H1 (cell line): ENCODE measurements at regions not wholly inside any gene's neighbourhood (a gene's known extent, or its start where the extent isn't known, plus 50 kb on each side); places are given as distances from the start of the nearest gene placed in this dataset.

Experiments used
- CTCF ChIA-PET: fragments of 300-600 bp; sonication (Branson Sonifier 250); formaldehyde crosslinking; loops from one replicate; lab custom pipeline; 2021; ENCODE audit not compliant: partially characterized antibody; lab: Charles Lee
- POLR2A ChIA-PET: fragments of 300-600 bp; sonication (Branson Sonifier 250); formaldehyde crosslinking; loops from one replicate; lab custom pipeline; 2021; ENCODE audit warnings: inconsistent platforms; ENCODE audit not compliant: partially characterized antibody; lab: Charles Lee
- DNase-seq, 2 experiments: peaks; one replicate each; pipeline versions ENCODE4 v3.0.0 to v3.0.0-alpha.2; 2010 to 2022; ENCODE audit warnings: low spot score in 2 of 2, low read depth in 1 of 2, mixed read lengths in 1 of 2
- FAIRE-seq: peaks from 2 replicates; lab custom pipeline; 2011; peaks lifted over from hg19 to GRCh38; lab: Jason Lieb, UNC
- H2AFZ ChIP-seq: 2 replicates; pipeline ENCODE4 v1.8.1; 2012; ENCODE audit warnings: low read length, inconsistent platforms
- H2AK5ac ChIP-seq: 2 replicates; pipeline ENCODE4 v1.6.1; 2013; ENCODE audit warnings: low read depth, low read length
- H2BK120ac ChIP-seq: replicated peaks from 2 replicates; pipeline ENCODE3; 2013; ENCODE audit warnings: low read depth, low read length, inconsistent platforms
- H2BK12ac ChIP-seq: 2 replicates; pipeline ENCODE4 v1.6.1; 2013; ENCODE audit warnings: low read depth, low read length
- H2BK15ac ChIP-seq: 2 replicates; pipeline ENCODE4 v1.6.1; 2013; ENCODE audit warnings: low read length
- H2BK20ac ChIP-seq: 2 replicates; pipeline ENCODE4 v1.6.1; 2013; ENCODE audit warnings: low read length
- H2BK5ac ChIP-seq: 2 replicates; pipeline ENCODE4 v1.6.1; 2013; ENCODE audit warnings: low read depth, low read length
- H3K14ac ChIP-seq: 2 replicates; pipeline ENCODE4 v1.6.1; 2013; ENCODE audit warnings: inconsistent platforms; ENCODE audit not compliant: insufficient read length
- H3K18ac ChIP-seq: 2 replicates; pipeline ENCODE4 v1.6.1; 2013; ENCODE audit warnings: low read length; ENCODE audit errors: extremely low read depth
- H3K23ac ChIP-seq: 2 replicates; pipeline ENCODE4 v1.6.1; 2013; ENCODE audit warnings: inconsistent platforms; ENCODE audit not compliant: insufficient read length
- H3K23me2 ChIP-seq: 2 replicates; pipeline ENCODE4 v1.6.1; 2013; ENCODE audit warnings: low read depth, low read length
- H3K27ac ChIP-seq: 2 replicates; pipeline ENCODE4 v1.6.1; 2011; ENCODE audit warnings: low read depth, low read length, inconsistent platforms
- H3K27me3 ChIP-seq, 4 experiments: replicated peaks in 1 of 4; 1 replicate in 1 of 4; 2 replicates in 3 of 4; pipeline versions ENCODE4 v1.6.1 to v1.8.1; 2011 to 2013; ENCODE audit warnings: low read length in 3 of 4, mild to moderate bottlenecking in 3 of 4, inconsistent platforms in 2 of 4, mixed read lengths in 2 of 4, moderate library complexity in 1 of 4; ENCODE audit not compliant: control insufficient read depth in 3 of 4, insufficient read depth in 3 of 4; ENCODE audit errors: extremely low read depth in 1 of 4
- H3K36me3 ChIP-seq, 4 experiments: 2 replicates each; pipeline versions ENCODE4 v1.6.1 to v1.8.1; 2011 to 2013; ENCODE audit warnings: mild to moderate bottlenecking in 4 of 4, low read length in 3 of 4, moderate library complexity in 2 of 4, control low read depth in 1 of 4, inconsistent platforms in 1 of 4; ENCODE audit not compliant: insufficient read depth in 4 of 4, control insufficient read depth in 2 of 4
- H3K4ac ChIP-seq: replicated peaks from 2 replicates; pipeline ENCODE3; 2013; ENCODE audit warnings: low read length, low read depth, mixed read lengths, inconsistent platforms; ENCODE audit not compliant: insufficient read length
- H3K4me1 ChIP-seq, 4 experiments: replicated peaks in 1 of 4; 1 replicate in 1 of 4; 2 replicates in 3 of 4; pipeline versions ENCODE4 v1.6.1 to v1.8.1; 2011 to 2013; ENCODE audit warnings: low read length in 3 of 4, inconsistent platforms in 2 of 4, mixed read lengths in 1 of 4; ENCODE audit not compliant: insufficient read depth in 4 of 4, control insufficient read depth in 3 of 4
- H3K4me2 ChIP-seq, 2 experiments: 2 replicates each; pipeline versions ENCODE4 v1.6.1 to v1.8.1; 2011 to 2013; ENCODE audit warnings: low read depth in 2 of 2, low read length in 2 of 2, control low read depth in 1 of 2, inconsistent platforms in 1 of 2, mild to moderate bottlenecking in 1 of 2; ENCODE audit not compliant: insufficient read depth in 1 of 2
- H3K4me3 ChIP-seq, 4 experiments: fragments of 200-600, 300-600 bp in 1 of 4; sonication (generic), shearing (Covaris generic), sonication (Bioruptor Twin) in 1 of 4; 2 replicates each; pipeline versions ENCODE4 v1.5.1 to v1.8.1; 2011 to 2016; ENCODE audit warnings: low read length in 4 of 4, low read depth in 3 of 4, control low read depth in 2 of 4, inconsistent platforms in 2 of 4, mild to moderate bottlenecking in 2 of 4, mixed read lengths in 1 of 4, moderate library complexity in 1 of 4; ENCODE audit not compliant: insufficient read depth in 2 of 4; ENCODE audit errors: extremely low read depth in 1 of 4
- H3K56ac ChIP-seq: replicated peaks from 2 replicates; pipeline ENCODE3; 2013; ENCODE audit warnings: low read depth, mild to moderate bottlenecking, mixed read lengths, low read length, inconsistent platforms; ENCODE audit not compliant: insufficient read length
- H3K79me1 ChIP-seq: 2 replicates; pipeline ENCODE4 v1.6.1; 2013; ENCODE audit warnings: low read depth, low read length, control low read depth
- H3K79me2 ChIP-seq, 2 experiments: 2 replicates each; pipeline versions ENCODE4 v1.6.1 to v1.8.1; 2012 to 2013; ENCODE audit warnings: low read length in 2 of 2, mild to moderate bottlenecking in 2 of 2, inconsistent platforms in 1 of 2; ENCODE audit not compliant: insufficient read depth in 2 of 2, control insufficient read depth in 1 of 2
- H3K9ac ChIP-seq, 4 experiments: replicated peaks in 1 of 4; 1 replicate in 1 of 4; 2 replicates in 3 of 4; pipeline versions ENCODE4 v1.6.1 to v1.8.1; 2011 to 2013; ENCODE audit warnings: low read depth in 3 of 4, low read length in 3 of 4, control low read depth in 2 of 4, mild to moderate bottlenecking in 2 of 4, moderate library complexity in 2 of 4, inconsistent platforms in 1 of 4; ENCODE audit errors: extremely low read depth in 1 of 4
- H3K9me3 ChIP-seq, 2 experiments: 2 replicates each; pipeline versions ENCODE4 v1.6.1 to v1.8.1; 2012 to 2013; ENCODE audit warnings: mild to moderate bottlenecking in 2 of 2, moderate library complexity in 2 of 2, control low read depth in 1 of 2, inconsistent platforms in 1 of 2, low read depth in 1 of 2, low read length in 1 of 2, mixed read lengths in 1 of 2; ENCODE audit not compliant: insufficient read depth in 2 of 2
- H4K20me1 ChIP-seq, 2 experiments: replicated peaks in 1 of 2; 2 replicates each; pipeline versions ENCODE3 to v1.8.1; 2011 to 2013; ENCODE audit warnings: inconsistent platforms in 2 of 2, low read length in 2 of 2, mild to moderate bottlenecking in 1 of 2; ENCODE audit not compliant: insufficient read depth in 2 of 2, control insufficient read depth in 1 of 2
- H4K5ac ChIP-seq: 2 replicates; pipeline ENCODE4 v1.6.1; 2013; ENCODE audit warnings: low read length, low read depth, mixed read lengths, inconsistent platforms; ENCODE audit not compliant: insufficient read length
- H4K8ac ChIP-seq: 2 replicates; pipeline ENCODE4 v1.8.0; 2013; ENCODE audit warnings: mild to moderate bottlenecking, moderate library complexity, low read length, inconsistent platforms; ENCODE audit not compliant: insufficient read depth; ENCODE audit errors: extremely low read depth
- H4K91ac ChIP-seq: replicated peaks from 2 replicates; pipeline ENCODE3; 2013; ENCODE audit warnings: low read length, mixed read lengths, inconsistent platforms; ENCODE audit not compliant: insufficient read length
- CBX8 ChIP-seq: fragments of 300-800, 300-1000 bp; sonication (generic); IDR thresholded peaks from 2 replicates; pipeline ENCODE4 v1.7.1; 2016; ENCODE audit warnings: low read depth, low read length, borderline replicate concordance
- CHD2 ChIP-seq: IDR thresholded peaks from 2 replicates; pipeline ENCODE4 v1.6.1; 2012; ENCODE audit warnings: low read length, improper control_type of control experiment
- E2F6 ChIP-seq: IDR thresholded peaks from 2 replicates; pipeline ENCODE4 v1.6.1; 2012; ENCODE audit warnings: inconsistent platforms
- EGR1 ChIP-seq: IDR thresholded peaks from 2 replicates; pipeline ENCODE4 v1.6.1; 2011; ENCODE audit warnings: low read depth, low read length, borderline replicate concordance
- EP300 ChIP-seq, 2 experiments: IDR thresholded peaks; 1 replicate in 1 of 2; 2 replicates in 1 of 2; pipeline ENCODE4 v1.6.1; 2011 to 2012; ENCODE audit warnings: low read depth in 2 of 2, low read length in 2 of 2, mild to moderate bottlenecking in 2 of 2, borderline replicate concordance in 1 of 2, inconsistent platforms in 1 of 2, moderate library complexity in 1 of 2
- MAX ChIP-seq: IDR thresholded peaks from 2 replicates; pipeline ENCODE4 v1.6.1; 2012; ENCODE audit warnings: inconsistent platforms
- PHF8 ChIP-seq: fragments of 200-600 bp; sonication (generic); conservative IDR thresholded peaks from 2 replicates; pipeline ENCODE4 v1.7.1; 2012; ENCODE audit warnings: low read depth, mild to moderate bottlenecking, inconsistent platforms, low read length, moderate library complexity
- RFX5 ChIP-seq: IDR thresholded peaks from 2 replicates; pipeline ENCODE4 v1.6.1; 2011; ENCODE audit warnings: low read depth, low read length, improper control_type of control experiment, borderline replicate concordance
- RXRA ChIP-seq: IDR thresholded peaks from 2 replicates; pipeline ENCODE4 v1.6.1; 2011; ENCODE audit warnings: low read depth, mild to moderate bottlenecking, low read length, moderate library complexity; ENCODE audit not compliant: insufficient read depth
- SP2 ChIP-seq: IDR thresholded peaks from 2 replicates; pipeline ENCODE4 v1.6.1; 2012; ENCODE audit warnings: mild to moderate bottlenecking, low read length, inconsistent platforms
- TBP ChIP-seq: IDR thresholded peaks from 2 replicates; pipeline ENCODE4 v1.6.1; 2011; ENCODE audit warnings: low read depth, low read length, improper control_type of control experiment
- TCF12 ChIP-seq: IDR thresholded peaks from 2 replicates; pipeline ENCODE4 v1.6.1; 2011; ENCODE audit warnings: low read depth, mild to moderate bottlenecking, low read length
- YY1 ChIP-seq: IDR thresholded peaks from 2 replicates; pipeline ENCODE4 v1.6.1; 2011; ENCODE audit warnings: low read depth, mild to moderate bottlenecking, low read length
- WGBS, 2 experiments: shearing (Covaris generic) in 1 of 2; methylation state at CpG; one replicate each; pipeline versions ENCODE4 v1.1.6 to v1.1.7; 2013 to 2015; ENCODE audit warnings: low lambda C conversion rate in 2 of 2, mixed read lengths in 2 of 2, inconsistent platforms in 1 of 2, low coverage in 1 of 2, missing lambda C conversion rate in 1 of 2; ENCODE audit not compliant: insufficient replicate concordance in 2 of 2, insufficient coverage in 1 of 2, insufficient read length in 1 of 2; ENCODE audit errors: extremely low coverage in 1 of 2, missing lambda C conversion rate in 1 of 2; 5-methylcytosine and 5-hydroxymethylcytosine counted together

- Histone ChIP-seq H2AFZ (no peak overlapping the region), H3K4me1 (no peaks in the 10 kb centered on the region), H3K79me1 (no peaks in the 10 kb centered on the region), H2AK5ac (no peak overlapping the region), H3K27me3 (no peaks in the 10 kb centered on the region), H3K79me2 (no peaks in the 10 kb centered on the region), H2BK20ac (no peak overlapping the region), H4K5ac (no peak overlapping the region)
- CTCF ChIA-PET, result no interaction called here
- TF ChIP-seq TBP, result no peak
- TF ChIP-seq EGR1, result no peak
- TF ChIP-seq EP300 (IDR thresholded peaks at IDR 0.05; ENCODE audit: borderline replicate concordance in 1 of 2, low read depth in 2 of 2, low read length in 2 of 2), result no peak
- no peak for TF ChIP-seq SP2
- no peak for TF ChIP-seq MAX
- no peak for TF ChIP-seq E2F6
- TF ChIP-seq TCF12, result no peak
- no peak for TF ChIP-seq CHD2
- no peak for TF ChIP-seq RFX5
- TF ChIP-seq RXRA, result no peak
- TF ChIP-seq PHF8, result no peak
- no peak for TF ChIP-seq CBX8
- no peak for TF ChIP-seq YY1
- TF ChIP-seq, all 59 proteins: peak for 0
- H2BK5ac ChIP-seq, result no peak overlapping the region
- no peak overlapping the region for H3K56ac ChIP-seq
- H3K23me2 ChIP-seq, result no peaks in the 10 kb centered on the region
- H4K91ac ChIP-seq, result no peak overlapping the region
- WGBS, 2 experiments, result 90% methylated on average over 1 of the region's 1 CpG; no CpG with 5 or more reads in 1 of the 2 experiments
- H3K14ac ChIP-seq, result no peak overlapping the region
- no peak overlapping the region for H3K27ac ChIP-seq
- no peak overlapping the region for H3K18ac ChIP-seq
- no peak for FAIRE-seq
- H3K9ac ChIP-seq, result no peak overlapping the region
- H3K23ac ChIP-seq, result no peak overlapping the region
- H2BK15ac ChIP-seq, result no peak overlapping the region
- no peaks in the 10 kb centered on the region for H3K36me3 ChIP-seq
- H2BK12ac ChIP-seq, result no peak overlapping the region
- no peak for DNase-seq
- no peak overlapping the region for H4K8ac ChIP-seq
- no peak overlapping the region for H3K4me2 ChIP-seq
- H3K4ac ChIP-seq, result no peak overlapping the region
- H3K4me3 ChIP-seq, result no peak overlapping the region
- no peaks in the 10 kb centered on the region for H3K9me3 ChIP-seq
- H2BK120ac ChIP-seq, result no peak overlapping the region
- no peaks in the 10 kb centered on the region for H4K20me1 ChIP-seq
- POLR2A ChIA-PET, result no interaction called here
Observed at GRCh38 chr7:13442226-13442625, 547.2 kb downstream of the ETV1 start.
